B cell (primary cell): ENCODE measurements at regions not wholly inside any gene's neighbourhood (a gene's known extent, or its start where the extent isn't known, plus 50 kb on each side); places are given as distances from the start of the nearest gene placed in this dataset.

Experiments
- ATAC-seq: fragments of 200-7000 bp; cut with Tn5 transposase; one replicate; pipeline ENCODE4 v1.10.0; 2021; ENCODE audit warnings: low read depth, mild to moderate bottlenecking, moderate number of reproducible peaks, moderate library complexity
- CTCF ChIA-PET: fragments of 350-600 bp; sonication (Branson Sonifier 250); formaldehyde crosslinking; loops from one replicate; lab custom pipeline; 2021; ENCODE audit warnings: antibody characterized with exemption, inconsistent platforms; lab: Charles Lee
- POLR2A ChIA-PET: fragments of 350-600 bp; sonication (Branson Sonifier 250); formaldehyde crosslinking; loops from one replicate; lab custom pipeline; 2021; ENCODE audit warnings: antibody characterized with exemption; lab: Charles Lee
- DNase-seq: peaks from one replicate; pipeline ENCODE4 v3.0.0; 2013
- H2AFZ ChIP-seq: 2 replicates; pipeline ENCODE4 v1.6.1; 2012; ENCODE audit warnings: mild to moderate bottlenecking, low read depth, low read length; ENCODE audit not compliant: insufficient read depth, poor library complexity, severe bottlenecking
- H3K27ac ChIP-seq, 2 donors: 1 replicate in 1 of 2; 2 replicates in 1 of 2; pipeline ENCODE4 v1.5.1; 2012 to 2013; ENCODE audit warnings: low read length in 2 of 2, mild to moderate bottlenecking in 2 of 2, moderate library complexity in 1 of 2
- H3K27me3 ChIP-seq, 4 experiments: fragments of 200-600 bp in 1 of 4; sonication (generic) in 1 of 4; replicated peaks in 1 of 4; 1 replicate in 2 of 4; 2 replicates in 2 of 4; pipeline versions ENCODE4 v1.6.1 to v1.7.0; 2013 to 2016; ENCODE audit warnings: low read length in 3 of 4, mild to moderate bottlenecking in 2 of 4, mixed read lengths in 1 of 4, moderate library complexity in 1 of 4; ENCODE audit not compliant: insufficient read depth in 4 of 4, control insufficient read depth in 3 of 4; ENCODE audit errors: control extremely low read depth in 1 of 4
- H3K36me3 ChIP-seq, 2 experiments: replicated peaks in 1 of 2; 1 replicate in 1 of 2; 2 replicates in 1 of 2; pipeline versions ENCODE4 v1.6.1 to v1.7.1; 2013; ENCODE audit warnings: low read length in 1 of 2; ENCODE audit not compliant: insufficient read depth in 2 of 2, control insufficient read depth in 1 of 2; ENCODE audit errors: control extremely low read depth in 1 of 2, extremely low read depth in 1 of 2
- H3K4me1 ChIP-seq, 2 donors: fragments of 200-600 bp in 1 of 2; sonication (generic) in 1 of 2; 1 replicate in 1 of 2; 2 replicates in 1 of 2; pipeline versions ENCODE4 v1.5.1 to v1.6.1; 2013 to 2017; ENCODE audit warnings: low read length in 2 of 2; ENCODE audit not compliant: control insufficient read depth in 2 of 2, insufficient read depth in 2 of 2
- H3K4me2 ChIP-seq: replicated peaks from 2 replicates; pipeline ENCODE3; 2012; ENCODE audit warnings: mild to moderate bottlenecking, low read depth, low read length; ENCODE audit not compliant: poor library complexity, severe bottlenecking
- H3K4me3 ChIP-seq, 5 experiments: fragments of 200-600 bp in 1 of 5; sonication (generic) in 1 of 5; 1 replicate in 3 of 5; 2 replicates in 2 of 5; pipeline versions ENCODE4 v1.5.1 to v1.7.0; 2011 to 2016; ENCODE audit warnings: low read length in 4 of 5, mild to moderate bottlenecking in 4 of 5, low read depth in 2 of 5, control low read depth in 1 of 5, moderate library complexity in 1 of 5; ENCODE audit not compliant: insufficient read depth in 1 of 5; ENCODE audit errors: control extremely low read depth in 1 of 5, extremely low read depth in 1 of 5
- H3K79me2 ChIP-seq: fragments of 200-600 bp; sonication (generic); one replicate; pipeline ENCODE4 v1.6.0; 2016; ENCODE audit warnings: low read length; ENCODE audit not compliant: control insufficient read depth, insufficient read depth
- H3K9ac ChIP-seq: fragments of 200-600 bp; sonication (generic); 2 replicates; pipeline ENCODE4 v1.6.1; 2017; ENCODE audit warnings: mild to moderate bottlenecking, low read length, moderate library complexity
- H3K9me3 ChIP-seq, 3 donors: one replicate each; pipeline versions ENCODE4 v1.6.1 to v1.7.1; 2013; ENCODE audit warnings: low read length in 2 of 3; ENCODE audit not compliant: control insufficient read depth in 2 of 3, insufficient read depth in 1 of 3; ENCODE audit errors: control extremely low read depth in 1 of 3
- H4K20me1 ChIP-seq: 2 replicates; pipeline ENCODE4 v1.6.0; 2012; ENCODE audit warnings: mild to moderate bottlenecking, low read length; ENCODE audit not compliant: insufficient read depth, control insufficient read depth, poor library complexity, severe bottlenecking
- H3K27ac Mint-ChIP-seq: one replicate; pipeline ENCODE4 v1.8.0; 2021; ENCODE audit warnings: mixed read lengths
- H3K27me3 Mint-ChIP-seq: one replicate; pipeline ENCODE4 v1.8.0; 2021; ENCODE audit warnings: mixed read lengths
- H3K4me1 Mint-ChIP-seq: one replicate; pipeline ENCODE4 v1.8.0; 2021; ENCODE audit warnings: mixed read lengths
- H3K4me3 Mint-ChIP-seq: one replicate; pipeline ENCODE4 v1.8.0; 2021; ENCODE audit warnings: mixed read lengths
- H3K9me3 Mint-ChIP-seq: one replicate; pipeline ENCODE4 v1.8.0; 2022; ENCODE audit warnings: mixed read lengths; ENCODE audit not compliant: insufficient read depth
- CTCF ChIP-seq: fragments of 200-600 bp; IDR thresholded peaks from one replicate; pipeline ENCODE4 v1.8.0; 2022; ENCODE audit warnings: antibody characterized with exemption, mild to moderate bottlenecking
- EZH2 ChIP-seq: IDR thresholded peaks from 2 replicates; pipeline ENCODE4 v1.6.1; 2012; ENCODE audit warnings: borderline replicate concordance, low read depth, mild to moderate bottlenecking, moderate library complexity, low read length; ENCODE audit not compliant: insufficient read depth, poor library complexity, severe bottlenecking
- WGBS: methylation state at CpG from one replicate; pipeline ENCODE4 v1.1.5; 2013; ENCODE audit warnings: missing lambda C conversion rate; ENCODE audit not compliant: insufficient coverage; 5-methylcytosine and 5-hydroxymethylcytosine counted together
- intact Hi-C: fragments of 100-400 bp; cut with micrococcal nuclease; formaldehyde crosslinking; loops from one replicate; pipeline ENCODE4 v1.10.0; 2022

GRCh38 chr2:239824046-239824694 lies 201.0 kb downstream of the NDUFA10 start:
- Histone ChIP-seq H3K9me3 (no peaks in the 10 kb centered on the region), H3K4me2 (no peak overlapping the region), H3K4me1 (no peaks in the 10 kb centered on the region), H3K9ac (no peak overlapping the region), H3K79me2 (no peaks in the 10 kb centered on the region), H3K27me3 (no peaks in the 10 kb centered on the region), H3K4me3 (no peak overlapping the region), H3K36me3 (no peaks in the 10 kb centered on the region), H3K27ac (no peak overlapping the region), H2AFZ (no peak overlapping the region), H4K20me1 (no peaks in the 10 kb centered on the region)
- Mint-ChIP-seq H3K27me3 (peaks cover 17% of the 10 kb centered on the region), H3K9me3 (no peaks in the 10 kb centered on the region), H3K4me1 (no peaks in the 10 kb centered on the region), H3K4me3 (no peak overlapping the region), H3K27ac (peak overlapping the region; percentile 26)
- intact Hi-C loops: no loop called here
- ATAC-seq (no peak), DNase-seq (no peak)
- WGBS: 85% methylated on average over 7 of the region's 11 CpGs
- ChIA-PET POLR2A (no interaction called here), CTCF (no interaction called here)
- TF ChIP-seq EZH2 (no peak), CTCF (no peak)

GRCh38 chr2:239822146-239822831 lies 202.9 kb downstream of the NDUFA10 start:
- H3K4me2 ChIP-seq: no peak overlapping the region
- peaks cover 18% of the 10 kb centered on the region for H3K27me3 Mint-ChIP-seq
- H3K9me3 Mint-ChIP-seq: no peaks in the 10 kb centered on the region
- ATAC-seq (no peak), DNase-seq (no peak)
- H3K79me2 ChIP-seq: no peaks in the 10 kb centered on the region
- no peak overlapping the region for H3K9ac ChIP-seq
- TF ChIP-seq EZH2: no peak
- no peak for TF ChIP-seq CTCF
- H3K27ac ChIP-seq: no peak overlapping the region
- no peak overlapping the region for H3K4me3 ChIP-seq
- ChIA-PET CTCF (no interaction called here), POLR2A (no interaction called here)
- no peaks in the 10 kb centered on the region for H3K4me1 ChIP-seq
- H3K9me3 ChIP-seq: no peaks in the 10 kb centered on the region
- H3K4me3 Mint-ChIP-seq: no peak overlapping the region
- H3K27me3 ChIP-seq: no peaks in the 10 kb centered on the region
- no peak overlapping the region for H2AFZ ChIP-seq
- no peaks in the 10 kb centered on the region for H3K36me3 ChIP-seq
- intact Hi-C loops: no loop called here
- H3K27ac Mint-ChIP-seq: no peak overlapping the region
- H3K4me1 Mint-ChIP-seq: no peaks in the 10 kb centered on the region
- H4K20me1 ChIP-seq: no peaks in the 10 kb centered on the region
- WGBS: 85% methylated on average over 15 of the region's 16 CpGs
